Activated CD4-positive, alpha-beta T cell treated with anti-CD3 and anti-CD28 coated beads, Interleukin-2, amount 50 U/mL, for 16 hours (primary cell): ENCODE measurements at regions not wholly inside any gene's neighbourhood (a gene's known extent, or its start where the extent isn't known, plus 50 kb on each side); places are given as distances from the start of the nearest gene placed in this dataset.

Source experiments
- DNase-seq: peaks from one replicate; pipeline ENCODE4 v3.0.0-alpha.2; 2020

DNA sequence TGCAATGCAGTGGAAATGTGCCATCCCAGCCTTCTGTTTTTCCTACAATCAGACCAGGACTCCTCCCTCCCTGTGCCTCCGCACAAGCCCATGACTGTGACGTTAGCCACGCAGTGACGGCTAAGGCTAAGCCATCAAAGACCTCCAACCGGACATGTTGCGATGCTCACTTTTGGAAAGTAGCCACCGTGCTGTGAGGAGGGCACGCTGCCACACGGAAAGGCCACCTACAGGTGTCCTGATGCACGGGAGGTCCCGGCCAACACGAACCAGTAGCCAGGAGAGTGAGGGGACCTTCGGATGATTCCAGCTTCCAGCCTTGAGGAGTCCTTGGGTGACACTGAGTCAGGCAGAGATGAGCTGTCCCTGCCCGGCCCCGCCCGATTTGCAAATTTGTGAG is 53.9 kb downstream of the FOXL1 start:
- no peak for DNase-seq

GRCh38 chr16:86632944-86633343 is 54.6 kb downstream of the FOXL1 start:
- no peak for DNase-seq

- no peak for DNase-seq
These were observed 55.9 kb downstream of the FOXL1 start for GRCh38 chr16:86634292-86634691.

DNA sequence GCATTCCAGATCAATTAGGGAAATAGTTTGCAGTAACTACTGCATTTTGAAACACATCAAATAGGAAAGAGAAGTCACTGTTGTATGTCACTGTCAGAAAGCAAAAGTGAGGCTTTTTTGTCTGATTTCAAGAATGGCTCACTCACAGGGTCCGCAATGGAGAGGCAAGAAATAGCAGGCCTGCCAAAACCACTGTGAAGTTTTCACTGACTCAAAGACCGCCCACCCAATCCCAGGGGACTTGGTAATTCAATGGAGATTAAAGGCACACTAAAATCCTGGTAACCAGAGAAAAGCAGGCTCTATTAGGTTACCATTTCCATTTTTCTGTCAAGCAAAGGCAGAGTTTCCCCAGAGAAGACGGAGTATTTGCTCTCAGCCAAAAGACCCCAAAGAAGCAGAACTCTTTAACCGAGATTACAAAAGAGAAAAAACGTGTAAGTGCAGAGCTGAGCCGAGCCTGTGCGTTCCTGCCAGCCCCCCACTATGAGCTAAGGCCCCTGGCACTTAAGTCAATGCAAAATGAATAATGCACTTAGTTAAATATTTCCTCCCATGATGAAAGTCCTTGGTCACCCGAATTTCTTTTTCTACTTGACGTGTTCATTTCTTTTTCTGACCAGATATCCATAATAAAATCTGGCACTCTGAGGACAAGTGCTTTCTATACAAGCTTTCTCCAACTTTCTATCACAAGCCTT is 57.0 kb downstream of the FOXL1 start:
- DNase-seq, result no peak

- DNase-seq, result no peak
These were observed 57.6 kb downstream of the FOXL1 start for GRCh38 chr16:86635926-86636325.

DNA sequence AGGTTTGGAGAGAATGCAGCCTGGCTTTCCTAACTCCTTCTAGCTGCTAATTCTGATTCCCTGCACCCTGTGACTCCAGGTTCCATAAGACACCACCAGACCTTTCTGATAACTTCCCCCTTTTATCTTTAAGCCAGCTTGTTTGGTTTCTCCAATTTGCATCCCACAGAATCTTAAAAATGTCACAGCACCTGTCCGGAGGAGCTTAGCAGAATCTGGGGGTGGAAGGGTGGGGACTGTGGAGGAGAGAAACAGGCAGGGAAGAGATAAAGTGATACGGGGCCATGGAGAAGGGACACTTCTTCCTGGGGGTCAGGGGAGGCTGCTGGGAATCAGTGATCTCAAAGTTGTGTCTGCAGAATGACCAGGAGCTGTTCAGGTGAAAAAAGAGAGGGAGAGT is 59.4 kb downstream of the FOXL1 start:
- DNase-seq, result no peak

- no peak for DNase-seq
These were observed 60.3 kb downstream of the FOXL1 start for GRCh38 chr16:86638642-86639041.

DNA sequence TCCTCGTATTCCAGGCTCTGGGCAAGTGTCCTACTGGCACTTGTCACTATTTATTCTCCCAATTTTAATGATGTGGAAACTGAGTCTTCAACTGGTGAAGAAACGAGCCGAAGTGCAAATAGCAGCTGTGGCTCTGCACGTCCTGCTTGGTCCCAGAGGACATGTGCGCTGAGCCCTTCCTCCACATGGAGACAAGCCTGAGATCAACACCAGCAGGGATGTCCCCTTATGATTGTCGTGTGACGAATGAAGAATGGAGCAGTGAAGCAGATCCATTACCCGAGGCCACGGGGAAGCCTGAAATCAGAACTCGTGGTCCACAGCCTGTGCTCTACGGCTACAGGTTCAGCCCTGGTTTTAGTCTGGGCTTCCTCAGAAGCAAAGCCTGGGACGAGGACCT is 61.0 kb downstream of the FOXL1 start:
- no peak for DNase-seq

DNA sequence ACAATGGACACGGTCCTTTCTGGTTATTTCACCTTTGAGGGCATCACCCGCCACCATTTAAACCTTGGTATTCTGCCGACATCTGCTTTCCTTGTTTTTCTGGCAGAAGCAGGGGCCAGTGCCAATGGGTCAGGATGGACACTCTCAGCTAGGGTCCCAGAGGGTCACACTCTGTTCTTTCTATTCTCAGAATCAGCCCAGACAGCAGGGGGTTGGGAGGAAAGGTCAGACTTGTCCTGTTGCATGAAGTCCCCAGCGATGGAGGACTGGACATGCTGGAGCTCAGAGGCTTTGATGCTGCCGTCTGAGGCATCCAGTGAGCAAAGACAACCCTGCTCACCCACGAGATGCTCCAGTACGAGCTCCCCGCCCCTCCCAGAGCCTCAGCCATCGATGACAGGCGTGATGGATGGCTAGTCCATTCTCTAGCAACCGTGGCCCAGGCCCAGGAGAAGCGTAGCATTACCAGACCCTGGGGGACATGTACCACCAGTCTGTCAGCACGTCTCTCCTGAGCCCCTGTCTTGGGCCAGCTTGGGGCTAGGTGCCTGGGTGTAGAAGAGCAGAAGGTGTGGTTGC is 62.0 kb downstream of the FOXL1 start:
- no peak for DNase-seq

DNA sequence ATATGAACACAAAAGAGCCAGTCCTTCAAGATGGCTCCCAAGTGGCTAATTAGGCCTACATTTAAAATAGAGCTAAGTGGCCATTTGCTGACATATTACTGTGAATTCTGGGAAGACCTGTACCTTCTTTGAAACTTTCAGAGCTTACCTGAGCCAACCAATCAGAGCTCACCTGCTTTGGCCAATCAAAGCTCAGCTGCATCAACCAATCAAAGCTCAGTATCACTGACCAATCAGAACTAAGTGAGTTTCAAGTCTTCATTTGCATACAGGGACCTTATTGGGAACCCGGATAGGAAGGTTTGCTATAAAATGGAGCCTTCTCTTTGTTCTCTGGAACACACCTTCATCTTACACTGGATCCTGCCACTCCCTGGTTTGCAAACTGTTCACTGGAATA is 63.7 kb downstream of the FOXL1 start:
- no peak for DNase-seq

- no peak for DNase-seq
These were observed 65.3 kb downstream of the FOXL1 start for GRCh38 chr16:86643671-86644070.

- DNase-seq, result no peak
These were observed 69.2 kb downstream of the FOXL1 start for GRCh38 chr16:86647561-86647960.

DNA sequence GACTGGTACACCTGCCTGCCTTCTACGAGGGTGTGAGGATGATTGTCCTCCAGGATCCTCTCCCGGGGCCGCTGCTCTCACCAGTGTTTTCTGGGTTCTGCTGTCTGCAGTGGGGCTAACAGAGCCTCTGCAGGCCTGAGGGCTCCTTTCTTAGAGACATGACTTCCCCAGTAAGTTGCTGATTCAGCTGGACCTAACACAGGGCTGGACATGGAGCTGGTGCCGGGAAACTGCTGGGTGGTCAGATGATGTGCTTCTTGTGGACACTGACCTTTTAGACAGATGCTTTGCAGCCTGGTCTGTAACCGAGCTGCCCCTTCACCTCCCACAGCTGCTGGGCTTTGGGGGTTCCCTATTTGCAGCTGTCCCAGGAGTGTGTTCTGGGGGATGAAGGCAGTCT is 71.5 kb downstream of the FOXL1 start:
- DNase-seq, result no peak

- DNase-seq, result no peak
These were observed 72.8 kb downstream of the FOXL1 start for GRCh38 chr16:86651013-86651627.

GRCh38 chr16:86651823-86652222 is 73.5 kb downstream of the FOXL1 start:
- no peak for DNase-seq

DNA sequence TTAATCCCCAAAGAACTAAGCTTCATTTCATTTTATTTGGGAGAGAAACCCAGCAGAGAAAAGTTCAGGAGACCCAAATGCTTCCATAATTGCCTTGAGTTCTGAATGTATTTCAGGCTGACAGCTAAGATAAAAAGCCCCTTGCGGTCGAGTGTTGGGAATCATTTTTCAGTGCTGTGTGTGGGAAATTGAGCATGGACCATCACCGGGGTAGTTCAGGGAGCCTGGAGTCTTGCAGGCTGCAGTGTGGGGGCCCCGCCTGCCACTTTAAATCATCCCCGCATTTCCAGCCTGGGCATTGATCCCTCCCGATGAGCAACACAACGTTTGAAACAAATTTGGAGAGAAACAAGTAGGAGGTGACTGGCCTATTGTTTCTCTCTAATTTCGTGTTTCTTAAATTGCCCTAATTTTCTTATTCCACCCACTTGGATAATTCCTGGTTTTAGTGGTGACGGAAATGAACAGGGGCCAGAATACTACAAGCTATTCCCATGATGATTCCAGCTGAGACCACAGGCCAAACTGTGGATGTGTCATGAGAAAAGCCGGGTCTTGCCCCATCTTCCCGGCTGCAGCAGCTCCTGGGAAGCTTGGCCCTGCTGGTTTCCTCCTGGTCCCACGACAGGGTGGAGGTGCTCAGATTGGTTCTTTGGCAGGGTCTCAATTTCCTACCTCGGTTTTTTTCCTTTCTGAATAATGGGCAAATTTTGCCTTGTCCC is 75.1 kb downstream of the FOXL1 start:
- DNase-seq, result no peak

GRCh38 chr16:86657972-86658371 is 79.6 kb downstream of the FOXL1 start:
- DNase-seq, result no peak

DNA sequence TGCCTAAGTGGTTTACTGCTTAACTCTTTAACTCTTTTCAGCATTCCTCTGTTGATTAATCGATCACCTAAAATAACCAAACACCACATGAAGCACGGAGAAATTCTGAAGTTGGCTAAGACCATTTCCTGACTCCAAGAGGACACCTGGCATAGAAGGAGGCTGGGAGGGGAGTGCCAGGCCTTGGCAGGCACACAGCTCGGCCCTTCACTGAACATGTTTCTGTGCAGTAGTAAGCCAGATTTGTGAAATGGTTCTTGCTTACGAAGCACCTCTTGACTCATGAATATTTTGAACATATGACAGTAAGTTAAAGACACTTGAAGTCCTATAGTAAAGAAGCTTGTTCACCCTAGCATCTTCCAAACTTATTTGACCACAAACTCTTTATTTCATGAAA is 82.3 kb downstream of the FOXL1 start:
- no peak for DNase-seq

DNA sequence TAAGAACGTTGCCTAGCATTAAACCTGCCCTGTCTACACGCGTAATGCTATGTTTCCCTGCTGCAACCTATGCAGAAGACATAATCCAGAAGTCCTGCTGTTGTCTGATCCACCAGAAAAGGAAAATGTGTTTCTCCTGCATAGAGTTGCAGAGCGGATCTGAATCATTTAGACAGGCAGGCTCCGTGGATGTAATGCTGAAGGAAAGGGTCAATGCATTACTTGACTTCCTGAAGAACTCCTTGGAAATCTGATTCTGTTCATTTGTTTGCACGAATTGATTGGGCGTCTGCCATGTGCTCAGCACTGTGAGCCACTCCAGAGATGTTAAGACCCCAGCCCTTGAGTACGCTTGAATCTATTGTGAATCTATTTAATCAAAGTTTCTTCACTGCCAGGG is 83.4 kb downstream of the FOXL1 start:
- DNase-seq, result no peak

- no peak for DNase-seq
These were observed 83.8 kb downstream of the FOXL1 start for GRCh38 chr16:86662195-86662594.

GRCh38 chr16:86662740-86663139 is 84.4 kb downstream of the FOXL1 start:
- DNase-seq, result no peak

GRCh38 chr16:86663685-86664521 is 85.6 kb downstream of the FOXL1 start:
- DNase-seq, result peak; percentile 47
